Head of caudate nucleus (tissue), 42 donors: ENCODE measurements at regions not wholly inside any gene's neighbourhood (a gene's known extent, or its start where the extent isn't known, plus 50 kb on each side); places are given as distances from the start of the nearest gene placed in this dataset.
A peak's percentile ranks its signal among the peaks of the same experiment; 100 is the strongest.
"Not testable (repeated sequence)": the region's sequence is repeated elsewhere in the genome, so short reads cannot be mapped to it uniquely, and the experiment has no call there.

Source experiments
- DNase-seq, 42 donors: peaks; one replicate each; pipeline versions ENCODE4 v3.0.0 to v3.0.0-alpha.2; 2020 to 2021; ENCODE audit warnings: mixed read lengths in 7 of 42
- intact Hi-C: fragments of 100-400 bp; cut with DNase I; formaldehyde crosslinking; loops from one replicate; pipeline ENCODE4 v1.15.0; 2022

DNA sequence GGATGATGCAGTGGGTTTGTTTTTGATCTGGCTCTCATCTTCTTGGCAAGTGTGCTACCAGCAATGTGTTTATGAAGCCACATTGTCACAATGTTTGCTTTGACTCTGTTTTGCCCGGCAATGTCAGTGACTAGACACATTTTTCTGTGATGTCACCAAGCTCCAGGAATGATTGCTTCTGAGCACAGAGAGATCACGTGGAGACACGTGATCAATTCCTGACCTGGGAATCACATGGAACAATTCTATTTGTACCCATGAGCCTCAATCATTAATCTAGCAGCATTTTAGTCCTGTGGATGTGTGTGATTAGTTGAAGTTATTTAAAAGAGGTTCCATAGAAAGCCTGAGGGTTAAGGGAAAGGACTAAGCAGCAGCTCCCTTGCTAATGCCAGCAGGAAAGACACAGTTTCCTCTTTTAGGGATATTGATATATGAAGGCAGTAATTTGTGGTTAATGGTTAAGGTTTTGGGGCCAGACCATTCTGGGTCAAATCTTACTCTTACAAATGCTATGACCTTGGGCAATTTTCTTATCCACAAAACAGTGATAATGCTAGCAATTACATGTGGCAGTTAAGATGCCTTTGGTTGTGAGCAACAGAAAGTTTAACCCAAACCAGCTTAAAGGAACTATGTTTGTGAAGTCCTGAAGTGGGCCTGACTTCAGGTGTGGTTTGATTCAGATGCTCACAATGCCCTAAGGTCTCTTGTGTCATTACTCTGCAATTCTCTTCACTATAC lies 59.0 kb downstream of the FASLG start:
- intact Hi-C loops = no loop called here
- DNase-seq = no peak

DNA sequence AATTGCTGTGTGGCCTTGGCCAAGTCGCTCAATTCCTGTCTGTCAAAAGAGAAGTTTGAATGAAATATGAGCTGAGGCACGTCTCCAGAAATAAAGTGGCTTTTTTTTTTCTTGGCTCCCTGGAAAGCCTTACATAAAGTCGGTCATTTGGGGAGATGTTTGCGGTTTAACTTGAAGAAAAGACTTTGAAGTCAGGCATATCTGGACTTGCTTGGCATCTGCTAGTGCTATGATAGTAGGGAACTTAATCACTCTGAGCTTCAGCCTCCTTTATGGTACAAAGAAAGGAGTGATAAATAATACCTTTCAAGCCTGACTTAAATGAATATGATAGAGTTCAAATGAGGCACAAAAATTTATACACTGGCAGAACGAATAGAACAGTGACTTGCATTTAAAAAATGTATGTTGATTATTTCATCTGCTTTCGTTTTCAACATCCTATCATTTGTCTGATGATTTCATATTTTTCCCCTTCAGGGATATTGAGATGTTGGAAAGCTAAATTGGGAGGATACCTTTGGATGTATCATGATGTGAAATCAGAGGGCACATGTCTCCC lies 60.2 kb downstream of the FASLG start:
- DNase-seq = no peak
- intact Hi-C loops = no loop called here

DNA sequence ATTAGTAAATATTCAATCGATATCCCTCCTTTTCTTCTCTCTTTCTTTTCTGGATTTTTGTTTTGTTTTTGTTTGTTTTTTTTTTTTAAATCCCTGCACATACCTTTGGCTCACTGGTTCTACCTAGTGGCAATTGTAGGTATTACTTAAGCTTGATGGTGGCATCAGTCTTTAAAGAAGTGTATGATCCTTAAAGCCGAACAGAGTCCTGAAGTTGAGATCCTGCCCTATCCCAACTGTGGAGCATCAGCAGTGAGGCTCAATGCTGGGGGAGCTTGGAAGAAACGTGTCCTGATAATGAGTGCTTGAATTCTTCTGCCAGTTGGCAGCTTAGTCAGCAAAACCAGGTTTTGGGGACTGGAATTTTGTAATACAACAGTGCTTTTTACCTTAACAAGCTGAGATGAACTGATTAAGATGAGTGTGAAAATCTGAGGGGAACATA lies 60.8 kb downstream of the FASLG start:
- intact Hi-C loops = no loop called here
- DNase-seq = peak in 1 of 42 donors; percentile 5

DNA sequence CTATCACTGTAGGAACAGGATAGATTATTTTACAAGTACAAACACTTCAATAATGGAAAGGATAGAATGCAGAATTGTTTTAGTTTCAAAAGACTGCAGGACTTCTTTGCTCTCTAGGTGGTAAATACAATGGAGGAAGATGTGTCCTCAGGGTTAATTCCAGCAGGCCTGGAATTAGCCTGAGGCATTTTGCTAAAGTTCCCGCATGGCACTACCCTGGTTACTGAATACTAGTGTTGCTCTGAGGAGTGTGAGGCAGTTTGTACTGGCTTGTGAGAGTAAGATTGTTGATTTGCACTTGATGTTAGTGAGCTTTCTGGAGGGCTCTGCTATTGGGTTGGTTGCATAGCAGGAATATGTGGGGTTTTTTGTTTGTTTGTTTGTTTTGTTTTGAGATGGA lies 61.4 kb downstream of the FASLG start:
- intact Hi-C loops = no loop called here

DNA sequence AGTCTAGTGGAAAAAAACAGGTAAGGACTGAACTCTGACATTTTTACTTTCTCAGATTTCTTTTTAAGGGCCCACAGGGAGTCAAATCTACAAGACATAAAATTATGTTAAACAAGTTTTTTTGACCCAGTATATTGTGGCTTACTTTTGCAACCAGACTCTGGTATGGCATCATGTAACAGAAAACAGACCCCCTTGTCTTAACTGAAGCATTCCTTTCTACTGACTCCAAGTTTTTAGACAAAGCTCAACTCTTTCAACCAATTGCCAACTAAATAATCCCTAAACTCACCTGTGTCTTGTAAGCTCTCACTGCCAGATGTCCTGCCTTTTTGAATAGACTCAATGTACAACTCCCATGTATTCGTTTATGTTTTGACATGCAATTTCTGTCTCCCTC lies 64.3 kb downstream of the FASLG start:
- no peak for DNase-seq
- intact Hi-C loops = no loop called here

More for the DNA sequence above, 61.4 kb downstream of the FASLG start:
- no peak for DNase-seq

DNA sequence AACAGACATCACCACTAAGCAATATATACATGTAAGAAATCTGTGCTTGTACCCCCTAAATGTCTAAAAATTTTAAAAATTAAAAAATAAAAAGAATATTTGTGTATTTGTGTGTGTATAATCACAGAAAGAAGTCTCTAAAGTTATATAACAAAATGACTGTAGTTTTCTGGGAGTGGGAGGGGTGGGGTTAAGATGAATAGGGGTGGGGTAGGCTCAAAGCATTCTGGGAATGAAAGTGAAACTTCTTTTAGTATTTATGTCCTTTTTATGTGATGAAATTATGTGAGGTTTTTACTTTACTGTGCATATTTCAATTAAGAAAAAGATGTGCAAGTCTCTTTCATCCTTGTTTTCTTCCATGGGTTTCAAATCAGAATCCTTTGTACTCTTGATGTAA lies 65.3 kb downstream of the FASLG start:
- intact Hi-C loops = no loop called here
- no peak for DNase-seq

DNA sequence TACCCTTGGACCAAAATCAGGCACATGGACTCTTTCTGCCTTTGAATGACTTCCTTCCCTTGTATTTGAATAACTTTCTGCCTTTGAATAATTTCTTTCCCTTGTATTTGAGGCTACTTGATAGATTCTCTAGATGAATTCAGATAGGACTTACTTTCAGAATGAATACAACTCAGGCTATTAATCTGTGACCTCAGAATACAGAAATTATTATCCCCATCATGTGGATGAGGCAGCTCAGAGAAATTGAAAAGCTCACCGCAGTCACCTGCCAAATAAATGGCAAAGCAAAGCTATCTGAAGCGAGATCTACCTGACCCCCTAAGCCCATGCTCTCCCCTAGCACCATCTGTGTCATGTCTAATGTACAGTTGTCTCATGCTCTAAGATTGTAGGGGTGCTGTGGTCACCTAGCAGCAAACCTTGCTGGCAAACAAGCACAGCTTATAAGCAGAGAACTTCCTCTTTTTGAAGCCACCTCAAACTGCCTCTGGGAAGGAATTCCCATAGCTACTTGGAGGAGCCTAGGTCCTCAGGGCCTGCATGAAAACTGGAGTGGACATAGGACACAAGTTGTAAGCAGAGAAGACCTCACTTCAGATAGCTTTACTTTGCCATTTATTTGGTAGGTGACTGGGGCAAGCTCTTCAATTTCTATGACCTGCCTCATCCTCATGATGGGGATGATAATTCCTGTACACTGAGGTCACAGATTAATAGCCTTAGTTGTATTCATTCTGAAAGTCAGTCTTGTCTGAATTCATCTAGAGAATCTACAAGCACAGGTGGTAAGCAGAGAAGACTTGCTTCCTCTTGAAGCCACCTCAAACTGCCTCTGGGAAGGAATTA lies 66.1 kb downstream of the FASLG start:
- intact Hi-C loops = no loop called here

DNA sequence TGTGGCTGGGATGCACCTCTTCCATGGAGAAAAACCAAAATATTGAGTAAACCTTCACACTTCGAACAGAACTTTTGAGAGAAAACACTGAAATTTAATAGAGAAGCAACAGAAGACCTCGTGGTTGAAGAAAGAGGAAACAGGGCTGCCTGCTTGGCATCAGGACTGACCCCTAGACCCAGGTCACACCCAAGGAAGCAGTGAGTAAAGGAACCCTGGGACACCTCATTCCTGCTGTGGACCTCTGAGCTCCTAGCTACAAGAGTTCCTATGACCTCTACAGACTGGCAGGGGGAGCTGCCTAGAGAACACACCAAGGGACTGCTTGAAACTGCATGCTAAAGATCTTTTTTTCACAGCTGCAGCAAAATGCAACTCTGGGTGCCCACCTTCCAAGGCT lies 67.8 kb downstream of the FASLG start:
- DNase-seq = no peak
- intact Hi-C loops = no loop called here

More for the DNA sequence above, 66.1 kb downstream of the FASLG start:
- no peak for DNase-seq

DNA sequence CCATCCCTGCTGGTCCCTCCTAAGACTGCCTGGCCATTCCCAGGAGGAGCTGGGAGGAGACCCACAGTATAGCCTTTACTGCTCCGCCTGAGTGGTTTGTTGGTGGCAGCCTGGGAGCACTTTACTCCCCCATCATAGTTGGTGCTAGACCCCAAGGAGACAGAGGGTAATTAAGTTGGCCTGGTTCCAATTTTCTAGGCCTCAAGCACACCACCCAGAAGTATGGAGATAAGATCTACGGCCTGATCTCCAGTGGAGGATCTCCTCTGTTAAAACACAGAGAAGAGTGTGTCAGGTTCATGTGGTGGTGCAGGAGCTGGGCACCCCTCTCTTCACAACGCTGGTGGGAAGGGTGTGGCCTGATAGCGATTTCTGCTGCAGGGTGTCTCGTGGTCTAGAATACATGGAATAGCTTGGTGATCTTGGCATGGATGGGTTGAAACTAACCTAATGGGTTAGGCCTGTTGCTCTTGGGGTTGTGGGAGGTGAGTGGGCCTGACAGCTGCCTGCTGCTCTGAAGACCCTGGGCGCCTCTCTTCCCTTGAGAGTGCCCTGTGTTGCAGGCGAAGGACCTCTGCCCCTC lies 68.5 kb downstream of the FASLG start:
- DNase-seq = no peak
- intact Hi-C loops = no loop called here

DNA sequence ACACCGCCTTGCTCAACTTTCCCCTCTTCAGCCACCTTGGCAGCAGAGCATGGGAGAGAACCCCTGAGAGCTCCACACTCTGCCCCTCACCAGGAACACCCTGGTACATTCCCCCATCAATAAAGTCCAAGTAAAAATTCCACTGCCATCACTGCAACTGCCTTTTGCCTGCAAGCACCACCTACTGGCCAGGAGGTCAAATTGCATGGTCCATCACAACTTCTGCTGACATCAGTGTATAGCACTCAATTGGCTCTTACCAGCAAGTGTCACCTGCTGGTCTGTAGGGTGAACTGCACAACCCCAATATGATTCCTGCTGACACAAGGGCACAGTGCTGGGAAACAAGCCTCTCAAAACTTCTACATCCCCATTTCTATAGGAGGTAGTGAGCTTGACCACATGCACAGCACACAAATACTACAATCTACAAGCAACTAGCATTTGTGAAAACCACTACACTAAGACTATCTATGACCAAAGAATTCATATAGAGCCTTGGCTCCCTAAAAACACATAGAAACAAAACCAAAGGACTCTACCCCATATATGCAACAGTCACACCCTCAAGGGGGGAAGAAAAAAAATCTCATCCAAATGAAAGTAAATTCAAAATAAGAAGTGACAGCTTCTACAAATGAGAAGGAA lies 69.2 kb downstream of the FASLG start:
- intact Hi-C loops = no loop called here
- no peak for DNase-seq

DNA sequence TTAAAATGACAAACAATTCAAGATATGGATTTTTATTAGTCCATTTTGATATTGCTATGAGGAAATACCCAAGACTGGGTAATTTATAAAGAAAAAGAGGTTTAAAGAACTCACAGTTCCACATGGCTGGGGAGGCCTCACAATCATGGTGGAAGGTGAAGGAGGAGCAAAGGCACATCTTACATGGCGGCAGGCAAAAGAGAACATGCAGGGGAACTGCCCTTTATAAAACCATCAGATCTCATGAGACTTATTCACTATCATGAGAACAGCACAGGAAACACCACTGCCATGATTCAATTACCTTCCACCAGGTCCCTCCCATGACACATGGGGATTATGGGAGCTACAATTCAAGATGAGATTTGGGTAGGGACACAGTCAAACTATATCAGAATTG lies 69.8 kb downstream of the FASLG start:
- DNase-seq, intact Hi-C loops: not testable (repeated sequence)

DNA sequence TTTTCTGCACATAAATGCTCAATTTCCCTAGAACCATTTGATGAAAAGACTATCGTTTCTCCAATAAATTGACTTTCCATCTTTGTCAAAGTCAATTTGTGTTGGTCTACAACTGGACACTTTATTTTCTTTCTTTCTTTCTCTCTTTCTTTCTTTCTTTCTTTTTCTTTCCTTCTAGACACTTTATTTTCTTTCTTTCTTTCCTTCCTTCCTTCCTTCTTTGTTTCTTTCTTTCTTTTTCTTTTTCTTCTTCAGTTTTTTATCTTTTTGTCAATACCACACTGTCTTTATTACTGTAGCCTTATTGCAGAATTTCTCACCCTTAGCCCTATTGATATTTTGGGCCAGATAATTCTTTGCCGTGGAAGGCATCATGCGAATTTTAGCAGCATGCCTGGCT lies 73.5 kb downstream of the FASLG start:
- intact Hi-C loops = no loop called here
- DNase-seq = no peak

DNA sequence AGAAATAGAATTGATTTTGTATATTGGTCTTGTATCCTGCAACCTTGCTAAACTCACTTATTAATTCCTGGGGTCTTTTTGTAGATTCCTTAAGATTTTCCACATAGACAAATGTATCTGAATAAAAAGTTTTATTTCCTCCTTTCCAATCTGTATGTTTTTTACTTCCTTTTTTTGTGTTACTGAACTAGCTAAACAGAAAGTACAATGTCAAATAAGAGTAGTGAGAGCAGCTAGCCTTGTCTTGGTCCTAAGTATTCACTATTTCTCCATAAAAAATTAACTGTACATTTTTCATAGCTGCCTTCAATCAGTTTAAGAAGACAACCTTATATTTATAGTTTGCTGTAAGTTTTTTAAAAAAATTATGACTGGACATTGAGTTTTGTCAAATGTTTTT lies 74.9 kb downstream of the FASLG start:
- no peak for DNase-seq
- intact Hi-C loops = no loop called here

DNA sequence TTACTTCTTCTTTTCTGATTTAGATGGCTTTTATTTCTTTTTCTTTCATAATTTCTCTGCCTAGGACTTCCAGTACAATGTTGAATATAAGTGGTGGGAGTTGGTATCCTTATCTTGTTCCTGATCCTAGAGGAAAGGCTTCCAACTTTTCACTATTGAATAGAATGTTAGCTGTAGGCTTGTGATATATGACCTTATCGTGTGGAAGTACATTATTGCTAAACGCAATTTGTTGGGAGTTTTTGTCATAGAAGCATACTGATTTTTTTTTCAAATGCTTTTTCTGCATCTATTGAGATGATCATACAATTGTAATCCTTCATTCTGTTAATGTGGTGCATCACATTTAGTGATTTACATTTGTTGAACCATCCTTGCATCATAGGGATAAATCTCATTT lies 79.5 kb downstream of the FASLG start:
- intact Hi-C loops = no loop called here
- no peak for DNase-seq

DNA sequence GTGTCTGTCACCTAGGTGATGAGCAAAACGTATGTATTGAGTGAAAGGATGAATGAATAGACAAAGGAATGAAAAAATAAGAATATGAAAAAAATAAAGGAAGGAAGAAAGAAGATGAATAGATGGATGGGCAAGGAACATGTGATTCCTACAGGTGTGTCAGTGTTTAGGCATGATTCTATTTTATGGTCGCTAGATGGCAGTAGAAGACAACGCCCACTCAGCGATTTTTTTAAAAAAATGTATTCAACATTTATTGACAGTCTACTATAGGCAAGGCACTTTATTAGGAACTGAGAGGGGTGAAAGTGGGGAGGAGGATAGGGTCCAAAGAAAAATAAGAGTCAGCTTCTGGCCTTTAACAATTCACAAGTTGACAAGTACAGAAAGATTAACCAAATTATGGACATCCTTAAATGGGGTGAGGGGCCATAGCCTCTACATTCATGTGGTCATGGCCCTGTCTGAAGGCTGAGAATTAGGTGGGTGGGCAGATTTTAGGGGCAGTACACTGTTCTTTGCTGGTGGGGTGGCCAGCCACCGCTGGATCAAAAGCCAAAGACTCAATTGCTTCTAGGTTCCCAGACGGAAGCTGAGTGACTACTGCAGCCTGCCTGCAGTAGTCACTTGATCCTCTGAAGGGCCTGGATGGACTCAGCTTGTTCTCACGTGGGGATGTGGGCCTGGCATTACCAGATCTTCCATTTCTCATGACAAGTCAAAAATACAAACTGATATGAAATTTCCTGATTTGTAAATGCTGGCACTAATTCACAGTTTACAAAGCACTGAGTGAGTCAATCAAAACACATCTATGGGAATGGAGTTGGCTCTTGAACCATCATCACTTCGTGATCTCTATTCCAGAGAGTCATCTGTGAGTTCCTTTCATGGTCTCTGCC lies 83.9 kb downstream of the FASLG start:
- intact Hi-C loops = loop anchor here (10.0 kb wide), 1 partner anchor 462 kb away; the partner anchor contains the start of gene TNFSF4
- DNase-seq = no peak

DNA sequence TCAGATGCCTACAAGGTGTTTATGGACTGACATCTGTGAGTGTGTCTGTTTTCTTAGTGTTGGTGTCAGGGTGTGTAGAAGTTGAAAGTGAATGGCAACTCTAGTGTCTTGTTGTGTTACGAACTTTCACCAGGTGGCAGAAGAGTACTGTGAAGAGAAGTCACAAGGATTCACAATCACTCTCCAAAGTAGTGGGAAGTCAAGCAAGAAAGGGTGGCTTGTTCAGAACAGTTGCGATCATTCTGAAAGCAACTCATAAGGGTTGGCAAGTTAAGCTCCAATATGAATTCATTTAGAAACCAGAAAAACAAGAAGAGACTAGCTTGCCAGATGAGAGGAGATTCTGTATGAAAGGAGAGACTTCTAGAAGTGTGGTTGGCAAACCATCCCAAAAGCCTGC lies 86.1 kb downstream of the FASLG start:
- peak in 18 of 42 donors; percentile 8 to 62 (median 38) for DNase-seq
- intact Hi-C loops = loop anchor here (10.0 kb wide), 1 partner anchor 460 kb away; the partner anchor contains the start of gene TNFSF4

DNA sequence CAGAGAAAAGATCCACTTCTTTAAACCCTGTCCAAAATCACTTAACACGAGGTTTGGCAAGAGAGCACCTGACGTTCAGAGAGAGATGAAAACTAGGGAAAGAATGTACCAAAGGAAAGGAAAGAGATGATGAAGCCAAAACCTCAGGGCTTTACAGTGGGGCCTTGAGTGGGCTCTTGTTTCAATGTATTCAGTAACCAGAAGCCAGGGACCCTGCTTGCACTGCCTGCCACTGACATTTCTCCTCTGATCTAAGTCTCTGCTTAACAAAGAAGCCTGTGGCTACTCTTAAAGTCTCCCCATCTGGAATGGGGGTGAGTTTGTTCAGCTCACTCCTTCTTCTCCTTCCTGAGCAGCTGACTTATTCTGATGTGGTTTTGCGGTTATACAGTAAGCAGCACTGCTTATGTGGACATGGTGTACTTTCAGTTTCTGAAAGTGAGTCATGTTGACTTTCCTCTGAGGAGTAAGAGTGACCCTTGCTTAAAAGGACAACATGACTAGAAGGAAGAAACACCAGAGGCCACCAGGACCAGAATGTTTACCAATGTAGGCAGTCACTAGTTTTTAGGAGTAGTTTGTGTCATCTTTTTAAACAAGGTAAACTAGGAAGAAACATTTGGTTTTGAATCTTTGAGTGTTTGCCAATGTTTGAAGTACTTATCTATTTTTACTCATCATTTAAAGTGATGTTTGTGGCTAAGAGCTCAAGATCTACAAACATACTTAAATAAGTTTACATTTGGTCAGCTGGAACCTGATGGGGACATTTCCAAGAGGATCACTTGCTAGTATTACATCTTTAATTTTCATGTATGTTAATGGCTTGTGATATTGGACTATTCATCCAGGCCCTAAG lies 87.4 kb downstream of the FASLG start:
- peak in 2 of 42 donors; percentile 19 for DNase-seq
- intact Hi-C loops = loop anchor here (10.0 kb wide), 1 partner anchor 458 kb away; the partner anchor contains the start of gene TNFSF4
